ENCODE measurements at regions not wholly inside any gene's neighbourhood (a gene's known extent, or its start where the extent isn't known, plus 50 kb on each side); places are given as distances from the start of the nearest gene placed in this dataset.

DNA sequence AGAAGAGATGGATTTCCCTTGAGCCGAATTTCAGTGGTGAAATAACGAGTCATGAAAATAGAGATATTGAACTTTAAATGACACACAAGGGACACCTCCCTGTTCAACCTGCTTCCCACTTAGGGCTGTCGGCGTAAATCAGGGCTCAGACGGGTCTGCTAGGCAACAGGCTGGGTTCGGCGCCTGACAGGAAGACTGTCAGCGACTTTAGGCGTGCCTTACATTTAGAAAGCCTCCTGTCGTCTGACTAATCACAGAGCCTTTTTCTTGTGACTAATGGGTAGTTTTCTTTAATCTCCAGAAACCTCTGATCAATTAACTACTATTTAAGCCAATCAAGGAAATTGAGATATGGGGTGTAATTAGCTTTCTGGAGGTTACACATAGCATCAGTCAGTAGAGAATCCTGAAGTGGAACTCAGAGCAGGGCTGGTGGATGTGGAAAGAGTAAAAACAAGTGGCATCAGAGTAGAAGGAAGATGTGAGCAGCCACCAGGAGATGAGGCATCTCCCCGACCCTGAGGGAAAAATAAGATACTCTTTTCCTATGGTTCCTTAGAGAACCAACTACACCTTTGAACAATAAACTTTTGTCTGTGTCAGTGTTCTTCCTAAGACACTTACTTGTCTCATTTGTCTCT is 86.2 kb upstream of the HS3ST1 start:
- TF ChIP-seq, protein P1, sequence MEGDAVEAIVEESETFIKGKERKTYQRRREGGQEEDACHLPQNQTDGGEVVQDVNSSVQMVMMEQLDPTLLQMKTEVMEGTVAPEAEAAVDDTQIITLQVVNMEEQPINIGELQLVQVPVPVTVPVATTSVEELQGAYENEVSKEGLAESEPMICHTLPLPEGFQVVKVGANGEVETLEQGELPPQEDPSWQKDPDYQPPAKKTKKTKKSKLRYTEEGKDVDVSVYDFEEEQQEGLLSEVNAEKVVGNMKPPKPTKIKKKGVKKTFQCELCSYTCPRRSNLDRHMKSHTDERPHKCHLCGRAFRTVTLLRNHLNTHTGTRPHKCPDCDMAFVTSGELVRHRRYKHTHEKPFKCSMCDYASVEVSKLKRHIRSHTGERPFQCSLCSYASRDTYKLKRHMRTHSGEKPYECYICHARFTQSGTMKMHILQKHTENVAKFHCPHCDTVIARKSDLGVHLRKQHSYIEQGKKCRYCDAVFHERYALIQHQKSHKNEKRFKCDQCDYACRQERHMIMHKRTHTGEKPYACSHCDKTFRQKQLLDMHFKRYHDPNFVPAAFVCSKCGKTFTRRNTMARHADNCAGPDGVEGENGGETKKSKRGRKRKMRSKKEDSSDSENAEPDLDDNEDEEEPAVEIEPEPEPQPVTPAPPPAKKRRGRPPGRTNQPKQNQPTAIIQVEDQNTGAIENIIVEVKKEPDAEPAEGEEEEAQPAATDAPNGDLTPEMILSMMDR (IDR thresholded peaks at IDR 0.05; ENCODE audit: low read depth, low read length) = no peak
- TF ChIP-seq EZH2phosphoT487 (IDR thresholded peaks at IDR 0.05; ENCODE audit: low read depth) = no peak
